Trophoblast cell (in vitro differentiated cells and primary cell): ENCODE measurements at regions not wholly inside any gene's neighbourhood (a gene's known extent, or its start where the extent isn't known, plus 50 kb on each side); places are given as distances from the start of the nearest gene placed in this dataset.

Experiments
- DNase-seq, 2 donors: peaks; one replicate each; pipeline ENCODE4 v3.0.0-alpha.2; 2016
- H2AFZ ChIP-seq: 2 replicates; pipeline ENCODE4 v1.6.1; 2013; ENCODE audit warnings: low read length, moderate library complexity, mild to moderate bottlenecking; ENCODE audit not compliant: insufficient read depth, poor library complexity
- H2AK5ac ChIP-seq: 2 replicates; pipeline ENCODE4 v1.6.1; 2013; ENCODE audit warnings: mild to moderate bottlenecking, low read length
- H2BK120ac ChIP-seq: 2 replicates; pipeline ENCODE4 v1.6.1; 2013; ENCODE audit warnings: low read length, mild to moderate bottlenecking, moderate library complexity; ENCODE audit not compliant: insufficient read depth, poor library complexity
- H2BK12ac ChIP-seq: 2 replicates; pipeline ENCODE4 v1.6.1; 2013; ENCODE audit warnings: mild to moderate bottlenecking, low read length, moderate library complexity
- H2BK5ac ChIP-seq: 2 replicates; pipeline ENCODE4 v1.6.1; 2013; ENCODE audit warnings: low read length, low read depth, moderate library complexity, mild to moderate bottlenecking; ENCODE audit not compliant: poor library complexity
- H3K14ac ChIP-seq: 2 replicates; pipeline ENCODE4 v1.6.1; 2013; ENCODE audit warnings: mild to moderate bottlenecking, low read length
- H3K18ac ChIP-seq: 2 replicates; pipeline ENCODE4 v1.6.1; 2013; ENCODE audit warnings: mild to moderate bottlenecking, low read length
- H3K23ac ChIP-seq: 2 replicates; pipeline ENCODE4 v1.6.1; 2013; ENCODE audit warnings: low read length
- H3K27ac ChIP-seq: 2 replicates; pipeline ENCODE4 v1.5.1; 2013; ENCODE audit warnings: low read depth, mild to moderate bottlenecking, inconsistent platforms, low read length, moderate library complexity
- H3K27me3 ChIP-seq: 2 replicates; pipeline ENCODE4 v1.6.1; 2013; ENCODE audit warnings: inconsistent platforms, mild to moderate bottlenecking, low read length, moderate library complexity; ENCODE audit not compliant: insufficient read depth
- H3K36me3 ChIP-seq, 2 experiments: 1 replicate in 1 of 2; 2 replicates in 1 of 2; pipeline ENCODE4 v1.6.1; 2013; ENCODE audit warnings: low read length in 2 of 2, mild to moderate bottlenecking in 2 of 2, moderate library complexity in 1 of 2; ENCODE audit not compliant: insufficient read depth in 2 of 2, control insufficient read depth in 1 of 2
- H3K4ac ChIP-seq: 2 replicates; pipeline ENCODE4 v1.6.1; 2013; ENCODE audit warnings: low read depth, mild to moderate bottlenecking, low read length, moderate library complexity
- H3K4me1 ChIP-seq, 2 experiments: 1 replicate in 1 of 2; 2 replicates in 1 of 2; pipeline ENCODE4 v1.6.1; 2013; ENCODE audit warnings: low read length in 2 of 2, mild to moderate bottlenecking in 2 of 2, moderate library complexity in 1 of 2; ENCODE audit not compliant: insufficient read depth in 2 of 2, control insufficient read depth in 1 of 2
- H3K4me2 ChIP-seq: 2 replicates; pipeline ENCODE4 v1.6.1; 2013; ENCODE audit warnings: inconsistent platforms, mild to moderate bottlenecking, low read length, moderate library complexity
- H3K4me3 ChIP-seq: 2 replicates; pipeline ENCODE4 v1.5.1; 2013; ENCODE audit warnings: mild to moderate bottlenecking, low read depth, low read length, inconsistent platforms
- H3K79me1 ChIP-seq: one replicate; pipeline ENCODE4 v1.6.1; 2013; ENCODE audit warnings: low read length
- H3K79me2 ChIP-seq: 2 replicates; pipeline ENCODE4 v1.6.1; 2013; ENCODE audit warnings: low read length, mild to moderate bottlenecking; ENCODE audit not compliant: control insufficient read depth, insufficient read depth, poor library complexity
- H3K9ac ChIP-seq: 2 replicates; pipeline ENCODE4 v1.6.1; 2013; ENCODE audit warnings: mild to moderate bottlenecking, low read length
- H3K9me3 ChIP-seq: 2 replicates; pipeline ENCODE4 v1.6.1; 2013; ENCODE audit warnings: low read depth, mild to moderate bottlenecking, control low read depth, inconsistent platforms, low read length; ENCODE audit not compliant: insufficient read depth
- H4K12ac ChIP-seq: 2 replicates; pipeline ENCODE4 v1.6.1; 2013; ENCODE audit warnings: low read depth, mild to moderate bottlenecking, low read length, moderate library complexity
- H4K8ac ChIP-seq: 2 replicates; pipeline ENCODE4 v1.6.1; 2013; ENCODE audit warnings: low read depth, mild to moderate bottlenecking, low read length, moderate library complexity
- H4K91ac ChIP-seq: one replicate; pipeline ENCODE4 v1.6.1; 2013; ENCODE audit warnings: low read depth, mild to moderate bottlenecking, low read length, moderate library complexity
- WGBS: extraction: QIAGEN DNeasy Blood & Tissue Kit; methylation state at CpG from one replicate; pipeline ENCODE4 v1.1.7; 2013; ENCODE audit warnings: missing lambda C conversion rate; ENCODE audit not compliant: insufficient read length, insufficient coverage; ENCODE audit errors: extremely low coverage; 5-methylcytosine and 5-hydroxymethylcytosine counted together

- Histone ChIP-seq H2BK120ac (no peak overlapping the region), H3K4me2 (no peak overlapping the region), H3K27ac (no peak overlapping the region), H3K14ac (no peak overlapping the region), H3K36me3 (no peaks in the 10 kb centered on the region), H3K4me3 (no peak overlapping the region), H4K8ac (no peak overlapping the region), H2BK12ac (no peak overlapping the region), H3K79me1 (no peaks in the 10 kb centered on the region), H3K9me3 (no peaks in the 10 kb centered on the region), H4K91ac (no peak overlapping the region), H3K79me2 (no peaks in the 10 kb centered on the region), H2AK5ac (no peak overlapping the region), H4K12ac (no peak overlapping the region), H3K4ac (no peak overlapping the region), H3K9ac (no peak overlapping the region), H3K23ac (no peak overlapping the region), H3K4me1 (no peaks in the 10 kb centered on the region), H2AFZ (no peak overlapping the region), H2BK5ac (no peak overlapping the region), H3K27me3 (no peaks in the 10 kb centered on the region), H3K18ac (no peak overlapping the region)
- DNase-seq, result no peak
- WGBS, result no CpG with 5 or more reads among the region's 3 CpGs
Measured at GRCh38 chr5:54676481-54677340, 159.2 kb downstream of the SNX18 start.

- Histone ChIP-seq H3K9ac (no peak overlapping the region), H4K8ac (no peak overlapping the region), H3K79me1 (no peaks in the 10 kb centered on the region), H3K4me3 (no peak overlapping the region), H3K27me3 (no peaks in the 10 kb centered on the region), H2BK12ac (no peak overlapping the region), H3K4me2 (no peak overlapping the region), H3K36me3 (no peaks in the 10 kb centered on the region), H2BK120ac (no peak overlapping the region), H3K27ac (no peak overlapping the region), H3K9me3 (no peaks in the 10 kb centered on the region), H4K91ac (no peak overlapping the region), H4K12ac (no peak overlapping the region), H2BK5ac (no peak overlapping the region), H3K4me1 (no peaks in the 10 kb centered on the region), H2AFZ (no peak overlapping the region), H3K23ac (no peak overlapping the region), H2AK5ac (no peak overlapping the region), H3K18ac (no peak overlapping the region), H3K4ac (no peak overlapping the region), H3K79me2 (no peaks in the 10 kb centered on the region), H3K14ac (no peak overlapping the region)
- DNase-seq, result no peak
- no CpG with 5 or more reads among the region's 4 CpGs for WGBS
Measured at GRCh38 chr5:54673523-54674225, 156.1 kb downstream of the SNX18 start.

- no peak for DNase-seq
- no peak overlapping the region for H3K27ac ChIP-seq
- no peak overlapping the region for H3K4me2 ChIP-seq
- no peak overlapping the region for H4K12ac ChIP-seq
- H4K8ac ChIP-seq, result no peak overlapping the region
- H2AK5ac ChIP-seq, result no peak overlapping the region
- no peak overlapping the region for H2BK5ac ChIP-seq
- no peaks in the 10 kb centered on the region for H3K79me1 ChIP-seq
- H3K18ac ChIP-seq, result no peak overlapping the region
- H3K79me2 ChIP-seq, result no peaks in the 10 kb centered on the region
- H3K9me3 ChIP-seq, result no peaks in the 10 kb centered on the region
- H3K4me3 ChIP-seq, result no peak overlapping the region
- H3K4me1 ChIP-seq, result no peaks in the 10 kb centered on the region
- no peak overlapping the region for H2BK120ac ChIP-seq
- no peaks in the 10 kb centered on the region for H3K27me3 ChIP-seq
- H3K23ac ChIP-seq, result no peak overlapping the region
- H3K36me3 ChIP-seq, result no peaks in the 10 kb centered on the region
- H3K14ac ChIP-seq, result no peak overlapping the region
- no peak overlapping the region for H3K4ac ChIP-seq
- no peak overlapping the region for H2BK12ac ChIP-seq
- H3K9ac ChIP-seq, result no peak overlapping the region
- no peak overlapping the region for H2AFZ ChIP-seq
- no peak overlapping the region for H4K91ac ChIP-seq
Measured at GRCh38 chr5:54672871-54673270, 155.3 kb downstream of the SNX18 start.

GRCh38 chr5:54671681-54672080 lies 154.1 kb downstream of the SNX18 start:
- Histone ChIP-seq H2AFZ (no peak overlapping the region), H3K9me3 (no peaks in the 10 kb centered on the region), H4K12ac (no peak overlapping the region), H3K14ac (no peak overlapping the region), H3K23ac (no peak overlapping the region), H3K36me3 (no peaks in the 10 kb centered on the region), H2AK5ac (no peak overlapping the region), H2BK12ac (no peak overlapping the region), H3K9ac (no peak overlapping the region), H3K4me1 (no peaks in the 10 kb centered on the region), H3K79me2 (no peaks in the 10 kb centered on the region), H3K4me3 (no peak overlapping the region), H3K27me3 (no peaks in the 10 kb centered on the region), H4K91ac (no peak overlapping the region), H3K27ac (no peak overlapping the region), H3K18ac (no peak overlapping the region), H3K4ac (no peak overlapping the region), H2BK120ac (no peak overlapping the region), H3K79me1 (no peaks in the 10 kb centered on the region), H3K4me2 (no peak overlapping the region), H4K8ac (no peak overlapping the region), H2BK5ac (no peak overlapping the region)
- no CpG with 5 or more reads among the region's 2 CpGs for WGBS
- DNase-seq, result no peak
